CD4-positive, alpha-beta memory T cell (primary cell): ENCODE measurements at regions not wholly inside any gene's neighbourhood (a gene's known extent, or its start where the extent isn't known, plus 50 kb on each side); places are given as distances from the start of the nearest gene placed in this dataset.

Experiments used
- CTCF ChIA-PET: fragments of 350-600 bp; sonication (Branson Sonifier 250); formaldehyde crosslinking; loops from one replicate; lab custom pipeline; 2021; ENCODE audit warnings: inconsistent platforms; ENCODE audit not compliant: partially characterized antibody; lab: Charles Lee
- POLR2A ChIA-PET: fragments of 350-600 bp; sonication (Branson Sonifier 250); formaldehyde crosslinking; loops from one replicate; lab custom pipeline; 2021; ENCODE audit not compliant: partially characterized antibody; lab: Charles Lee
- DNase-seq, 5 donors: peaks; one replicate each; pipeline versions ENCODE4 v3.0.0 to v3.0.0-alpha.2; 2020 to 2022; ENCODE audit warnings: mixed read lengths in 1 of 5
- H3K27ac ChIP-seq: one replicate; pipeline ENCODE4 v1.7.0; 2013; ENCODE audit warnings: low read depth, low read length
- H3K27me3 ChIP-seq: 2 replicates; pipeline ENCODE4 v1.7.0; 2013; ENCODE audit warnings: mild to moderate bottlenecking, low read length, moderate library complexity; ENCODE audit not compliant: insufficient read depth
- H3K36me3 ChIP-seq: 2 replicates; pipeline ENCODE4 v1.7.0; 2013; ENCODE audit warnings: mild to moderate bottlenecking, low read length, moderate library complexity; ENCODE audit not compliant: insufficient read depth
- H3K4me1 ChIP-seq: 2 replicates; pipeline ENCODE4 v1.7.0; 2013; ENCODE audit warnings: mild to moderate bottlenecking, low read length, moderate library complexity; ENCODE audit not compliant: insufficient read depth
- H3K4me3 ChIP-seq, 2 donors: one replicate each; pipeline ENCODE4 v1.7.0; 2013; ENCODE audit warnings: low read length in 2 of 2, mild to moderate bottlenecking in 1 of 2
- H3K9me3 ChIP-seq, 2 donors: one replicate each; pipeline ENCODE4 v1.7.0; 2013; ENCODE audit warnings: low read length in 2 of 2, control low read depth in 1 of 2; ENCODE audit not compliant: control insufficient read depth in 1 of 2
- H3K27ac Mint-ChIP-seq, 7 donors: one replicate each; pipeline ENCODE4 v1.8.0; 2020 to 2021; ENCODE audit warnings: mixed read lengths in 7 of 7, mild to moderate bottlenecking in 6 of 7, inconsistent platforms in 3 of 7, moderate library complexity in 3 of 7
- H3K27me3 Mint-ChIP-seq, 2 donors: one replicate each; pipeline ENCODE4 v1.8.0; 2020 to 2021; ENCODE audit warnings: mixed read lengths in 2 of 2
- H3K36me3 Mint-ChIP-seq, 2 donors: one replicate each; pipeline ENCODE4 v1.8.0; 2020 to 2021; ENCODE audit warnings: mixed read lengths in 2 of 2, inconsistent platforms in 1 of 2, mild to moderate bottlenecking in 1 of 2
- H3K4me1 Mint-ChIP-seq, 4 donors: one replicate each; pipeline ENCODE4 v1.8.0; 2020 to 2021; ENCODE audit warnings: mixed read lengths in 4 of 4, mild to moderate bottlenecking in 1 of 4
- H3K4me3 Mint-ChIP-seq, 8 donors: one replicate each; pipeline ENCODE4 v1.8.0; 2020 to 2021; ENCODE audit warnings: mixed read lengths in 8 of 8, mild to moderate bottlenecking in 7 of 8, moderate library complexity in 6 of 8, inconsistent platforms in 3 of 8
- H3K9me3 Mint-ChIP-seq, 8 donors: one replicate each; pipeline ENCODE4 v1.8.0; 2020 to 2021; ENCODE audit warnings: mixed read lengths in 8 of 8, mild to moderate bottlenecking in 5 of 8, inconsistent platforms in 3 of 8, moderate library complexity in 1 of 8
- intact Hi-C: fragments of 100-400 bp; cut with micrococcal nuclease; formaldehyde crosslinking; loops from one replicate; pipeline ENCODE4 v1.15.1; 2023

GRCh38 chr13:53703371-53704080, 674.9 kb downstream of the OLFM4 start:
- CTCF ChIA-PET = no interaction called here
- Histone ChIP-seq H3K4me1 (no peaks in the 10 kb centered on the region), H3K36me3 (no peaks in the 10 kb centered on the region), H3K27ac (no peak overlapping the region), H3K27me3 (no peaks in the 10 kb centered on the region), H3K9me3 (no peaks in the 10 kb centered on the region), H3K4me3 (no peak overlapping the region)
- Mint-ChIP-seq H3K36me3 (no peaks in the 10 kb centered on the region), H3K27ac (no peak overlapping the region), H3K4me3 (no peak overlapping the region), H3K4me1 (no peaks in the 10 kb centered on the region), H3K9me3 (peaks cover 5 to 26% (median 12%) of the 10 kb centered on the region in 8 donors), H3K27me3 (no peaks in the 10 kb centered on the region)
- no peak for DNase-seq
- intact Hi-C loops = no loop called here
- POLR2A ChIA-PET = no interaction called here

GRCh38 chr13:53719281-53719680, 690.7 kb downstream of the OLFM4 start:
- H3K27ac Mint-ChIP-seq = no peak overlapping the region
- H3K4me3 Mint-ChIP-seq = no peak overlapping the region
- Histone ChIP-seq H3K4me3 (no peak overlapping the region), H3K4me1 (no peaks in the 10 kb centered on the region), H3K27me3 (no peaks in the 10 kb centered on the region), H3K36me3 (no peaks in the 10 kb centered on the region), H3K27ac (no peak overlapping the region), H3K9me3 (peaks cover 0 to 4% of the 10 kb centered on the region in 2 donors)
- H3K27me3 Mint-ChIP-seq = no peaks in the 10 kb centered on the region
- peaks cover 2 to 35% (median 20%) of the 10 kb centered on the region in 8 donors for H3K9me3 Mint-ChIP-seq
- ChIA-PET CTCF (no interaction called here), POLR2A (no interaction called here)
- intact Hi-C loops = no loop called here
- no peaks in the 10 kb centered on the region for H3K36me3 Mint-ChIP-seq
- no peaks in the 10 kb centered on the region for H3K4me1 Mint-ChIP-seq
- no peak for DNase-seq

- H3K9me3 ChIP-seq = no peaks in the 10 kb centered on the region
- no peak overlapping the region for H3K4me3 Mint-ChIP-seq
- H3K27ac Mint-ChIP-seq = no peak overlapping the region
- intact Hi-C loops = no loop called here
- H3K27me3 ChIP-seq = no peaks in the 10 kb centered on the region
- ChIA-PET CTCF (no interaction called here), POLR2A (no interaction called here)
- no peaks in the 10 kb centered on the region for H3K4me1 ChIP-seq
- H3K9me3 Mint-ChIP-seq = peaks cover 0 to 9% (median 6%) of the 10 kb centered on the region in 8 donors
- no peak overlapping the region for H3K4me3 ChIP-seq
- H3K27me3 Mint-ChIP-seq = no peaks in the 10 kb centered on the region
- H3K27ac ChIP-seq = no peak overlapping the region
- no peaks in the 10 kb centered on the region for H3K4me1 Mint-ChIP-seq
- H3K36me3 ChIP-seq = no peaks in the 10 kb centered on the region
- DNase-seq = no peak
- H3K36me3 Mint-ChIP-seq = no peaks in the 10 kb centered on the region
These were observed 704.1 kb downstream of the OLFM4 start for GRCh38 chr13:53732664-53733063.

DNA sequence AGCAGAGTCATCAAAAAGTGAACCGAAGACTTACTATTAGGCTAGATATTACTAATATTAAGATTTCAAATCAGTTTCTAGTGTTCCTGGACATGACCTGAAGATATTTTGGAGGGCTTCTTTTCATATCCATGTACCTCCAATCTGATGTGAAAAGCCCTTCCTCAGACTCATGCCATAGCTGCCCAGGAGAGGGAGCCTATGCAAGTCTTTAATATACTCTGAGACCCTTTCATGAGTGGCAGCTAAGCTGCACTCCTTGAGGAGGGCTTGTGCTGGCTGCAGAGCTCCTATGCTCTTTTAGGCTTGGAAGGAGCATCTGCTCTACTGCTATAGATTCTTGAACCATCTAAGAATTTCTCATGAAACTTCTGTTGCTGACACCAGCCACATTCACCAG, 715.3 kb downstream of the OLFM4 start:
- Mint-ChIP-seq H3K27ac (no peak overlapping the region), H3K36me3 (no peaks in the 10 kb centered on the region), H3K27me3 (no peaks in the 10 kb centered on the region), H3K9me3 (peaks cover 1 to 18% (median 4%) of the 10 kb centered on the region in 8 donors), H3K4me3 (no peak overlapping the region), H3K4me1 (no peaks in the 10 kb centered on the region)
- POLR2A ChIA-PET = no interaction called here
- Histone ChIP-seq H3K27ac (no peak overlapping the region), H3K9me3 (no peaks in the 10 kb centered on the region), H3K27me3 (no peaks in the 10 kb centered on the region), H3K36me3 (no peaks in the 10 kb centered on the region), H3K4me3 (no peak overlapping the region), H3K4me1 (no peaks in the 10 kb centered on the region)
- intact Hi-C loops = no loop called here
- no peak for DNase-seq
- CTCF ChIA-PET = no interaction called here

- Histone ChIP-seq H3K4me1 (no peaks in the 10 kb centered on the region), H3K4me3 (no peak overlapping the region), H3K27me3 (no peaks in the 10 kb centered on the region), H3K9me3 (no peaks in the 10 kb centered on the region), H3K36me3 (no peaks in the 10 kb centered on the region), H3K27ac (no peak overlapping the region)
- DNase-seq = no peak
- ChIA-PET POLR2A (no interaction called here), CTCF (no interaction called here)
- H3K4me1 Mint-ChIP-seq = no peaks in the 10 kb centered on the region
- no peaks in the 10 kb centered on the region for H3K36me3 Mint-ChIP-seq
- intact Hi-C loops = no loop called here
- H3K27ac Mint-ChIP-seq = no peak overlapping the region
- H3K27me3 Mint-ChIP-seq = no peaks in the 10 kb centered on the region
- H3K9me3 Mint-ChIP-seq = peaks cover 1 to 24% (median 5%) of the 10 kb centered on the region in 8 donors
- H3K4me3 Mint-ChIP-seq = no peak overlapping the region
These were observed 719.2 kb downstream of the OLFM4 start for GRCh38 chr13:53747825-53748224.

GRCh38 chr13:53749306-53749705, 720.7 kb downstream of the OLFM4 start:
- peaks cover 0 to under 1% of the 10 kb centered on the region in 2 donors for H3K9me3 ChIP-seq
- ChIA-PET POLR2A (no interaction called here), CTCF (no interaction called here)
- no peak for DNase-seq
- no peaks in the 10 kb centered on the region for H3K4me1 ChIP-seq
- H3K36me3 ChIP-seq = no peaks in the 10 kb centered on the region
- H3K9me3 Mint-ChIP-seq = peaks cover 2 to 17% (median 3%) of the 10 kb centered on the region in 8 donors
- H3K4me3 ChIP-seq = no peak overlapping the region
- H3K4me3 Mint-ChIP-seq = no peak overlapping the region
- intact Hi-C loops = no loop called here
- H3K27ac Mint-ChIP-seq = no peak overlapping the region
- no peak overlapping the region for H3K27ac ChIP-seq
- H3K27me3 ChIP-seq = no peaks in the 10 kb centered on the region
- no peaks in the 10 kb centered on the region for H3K27me3 Mint-ChIP-seq
- no peaks in the 10 kb centered on the region for H3K36me3 Mint-ChIP-seq
- no peaks in the 10 kb centered on the region for H3K4me1 Mint-ChIP-seq

DNA sequence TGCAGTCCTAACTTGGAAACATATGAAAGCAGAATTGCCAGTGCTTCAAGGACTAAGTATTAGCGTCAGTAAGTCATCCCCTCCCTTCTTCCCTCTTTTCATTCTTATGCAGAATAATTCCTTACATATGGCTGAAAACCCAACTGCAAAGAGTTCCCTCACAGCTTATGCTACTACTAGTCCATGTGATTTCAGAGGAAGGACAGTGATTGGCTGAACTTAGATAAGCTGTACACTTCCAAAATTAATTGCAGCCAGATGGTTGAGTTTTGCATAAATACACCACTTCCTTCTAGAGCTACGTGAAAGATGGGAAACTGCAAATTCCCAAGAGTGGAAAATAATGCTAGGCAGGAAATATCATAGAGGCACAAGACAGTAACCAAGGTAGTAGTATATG, 730.4 kb downstream of the OLFM4 start:
- Mint-ChIP-seq H3K36me3 (no peaks in the 10 kb centered on the region), H3K4me3 (no peak overlapping the region), H3K9me3 (peaks cover 5 to 14% (median 10%) of the 10 kb centered on the region in 8 donors), H3K27me3 (no peaks in the 10 kb centered on the region), H3K27ac (no peak overlapping the region), H3K4me1 (no peaks in the 10 kb centered on the region)
- peaks cover 0 to 6% of the 10 kb centered on the region in 2 donors for H3K9me3 ChIP-seq
- no peak for DNase-seq
- H3K4me1 ChIP-seq = no peaks in the 10 kb centered on the region
- H3K4me3 ChIP-seq = no peak overlapping the region
- H3K36me3 ChIP-seq = no peaks in the 10 kb centered on the region
- POLR2A ChIA-PET = no interaction called here
- intact Hi-C loops = no loop called here
- CTCF ChIA-PET = no interaction called here
- H3K27me3 ChIP-seq = no peaks in the 10 kb centered on the region
- H3K27ac ChIP-seq = no peak overlapping the region
